Natural killer cell (primary cell): ENCODE measurements at regions not wholly inside any gene's neighbourhood (a gene's known extent, or its start where the extent isn't known, plus 50 kb on each side); places are given as distances from the start of the nearest gene placed in this dataset.

Source experiments
- ATAC-seq, 3 donors: fragments of 150-1000 bp in 2 of 3; fragments of 200-7000 bp in 1 of 3; cut with Tn5 transposase; 1 replicate in 1 of 3; 2 replicates in 2 of 3; pipeline ENCODE4 v1.10.0; 2021; ENCODE audit warnings: mild to moderate bottlenecking in 2 of 3, moderate library complexity in 2 of 3
- DNase-seq, 2 donors: peaks; one replicate each; pipeline versions ENCODE4 v3.0.0 to v3.0.0-alpha.2; 2013 to 2021; ENCODE audit warnings: mixed read lengths in 1 of 2
- H3K27ac ChIP-seq: one replicate; pipeline ENCODE4 v1.5.1; 2013; ENCODE audit warnings: mild to moderate bottlenecking, low read length
- H3K27me3 ChIP-seq: one replicate; pipeline ENCODE4 v1.6.1; 2013; ENCODE audit warnings: low read length; ENCODE audit not compliant: control insufficient read depth, insufficient read depth
- H3K36me3 ChIP-seq: one replicate; pipeline ENCODE4 v1.6.1; 2013; ENCODE audit warnings: low read length; ENCODE audit not compliant: control insufficient read depth, insufficient read depth
- H3K4me1 ChIP-seq: one replicate; pipeline ENCODE4 v1.6.1; 2013; ENCODE audit warnings: low read length; ENCODE audit not compliant: control insufficient read depth, insufficient read depth
- H3K4me3 ChIP-seq: one replicate; pipeline ENCODE4 v1.5.1; 2013; ENCODE audit warnings: low read length
- H3K9me3 ChIP-seq: one replicate; pipeline ENCODE4 v1.6.1; 2013; ENCODE audit warnings: low read length; ENCODE audit not compliant: control insufficient read depth, insufficient read depth
- H3K27ac Mint-ChIP-seq, 2 donors: one replicate each; pipeline ENCODE4 v1.8.0; 2022; ENCODE audit warnings: mild to moderate bottlenecking in 2 of 2, mixed read lengths in 2 of 2, moderate library complexity in 1 of 2
- H3K27me3 Mint-ChIP-seq, 2 donors: one replicate each; pipeline ENCODE4 v1.8.0; 2022; ENCODE audit warnings: low read depth in 2 of 2, mixed read lengths in 2 of 2
- H3K36me3 Mint-ChIP-seq: one replicate; pipeline ENCODE4 v1.8.0; 2022; ENCODE audit warnings: mixed read lengths
- H3K4me1 Mint-ChIP-seq, 2 donors: one replicate each; pipeline ENCODE4 v1.8.0; 2022; ENCODE audit warnings: mixed read lengths in 2 of 2
- H3K4me3 Mint-ChIP-seq: one replicate; pipeline ENCODE4 v1.8.0; 2022; ENCODE audit warnings: mild to moderate bottlenecking, moderate library complexity, mixed read lengths
- H3K9me3 Mint-ChIP-seq, 2 donors: one replicate each; pipeline ENCODE4 v1.8.0; 2022; ENCODE audit warnings: mixed read lengths in 2 of 2
- WGBS: methylation state at CpG from one replicate; pipeline ENCODE4 v1.1.7; 2013; ENCODE audit warnings: missing lambda C conversion rate; ENCODE audit not compliant: insufficient coverage; 5-methylcytosine and 5-hydroxymethylcytosine counted together
- intact Hi-C: fragments of 100-400 bp; cut with micrococcal nuclease; formaldehyde crosslinking; loops from one replicate; pipeline ENCODE4 v1.14.2; 2022
- TF ChIP-seq, protein P1 (sequence below): fragments of 200-600 bp; IDR thresholded peaks from one replicate; pipeline ENCODE4 v1.8.0; 2022; ENCODE audit warnings: antibody characterized with exemption

DNA sequence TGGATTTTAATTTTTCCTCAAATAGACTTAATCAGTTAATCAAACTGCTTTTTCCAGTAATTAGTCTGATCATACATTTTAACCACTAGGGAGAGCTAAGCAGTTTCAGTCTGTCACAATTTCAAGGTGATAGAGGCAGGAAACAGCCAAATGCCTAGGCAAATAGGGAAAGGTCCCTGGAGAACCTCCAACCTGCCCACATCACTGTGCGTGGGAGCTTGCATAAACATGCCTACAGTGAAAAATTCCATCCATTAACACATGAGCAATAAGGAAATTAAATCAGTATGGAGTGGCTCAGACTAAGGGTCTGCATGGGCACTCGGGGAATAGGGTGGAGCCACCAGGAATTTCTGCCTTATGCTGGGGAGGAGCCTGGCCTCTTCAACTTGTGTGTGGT, 74.6 kb downstream of the AASDHPPT start:
- Histone ChIP-seq H3K9me3 (no peaks in the 10 kb centered on the region), H3K4me1 (no peaks in the 10 kb centered on the region), H3K27me3 (no peaks in the 10 kb centered on the region), H3K36me3 (no peaks in the 10 kb centered on the region), H3K27ac (no peak overlapping the region), H3K4me3 (no peak overlapping the region)
- Mint-ChIP-seq H3K27ac (no peak overlapping the region), H3K36me3 (no peaks in the 10 kb centered on the region), H3K4me3 (no peak overlapping the region), H3K27me3 (no peaks in the 10 kb centered on the region), H3K9me3 (no peaks in the 10 kb centered on the region), H3K4me1 (no peaks in the 10 kb centered on the region)
- TF ChIP-seq, protein P1, sequence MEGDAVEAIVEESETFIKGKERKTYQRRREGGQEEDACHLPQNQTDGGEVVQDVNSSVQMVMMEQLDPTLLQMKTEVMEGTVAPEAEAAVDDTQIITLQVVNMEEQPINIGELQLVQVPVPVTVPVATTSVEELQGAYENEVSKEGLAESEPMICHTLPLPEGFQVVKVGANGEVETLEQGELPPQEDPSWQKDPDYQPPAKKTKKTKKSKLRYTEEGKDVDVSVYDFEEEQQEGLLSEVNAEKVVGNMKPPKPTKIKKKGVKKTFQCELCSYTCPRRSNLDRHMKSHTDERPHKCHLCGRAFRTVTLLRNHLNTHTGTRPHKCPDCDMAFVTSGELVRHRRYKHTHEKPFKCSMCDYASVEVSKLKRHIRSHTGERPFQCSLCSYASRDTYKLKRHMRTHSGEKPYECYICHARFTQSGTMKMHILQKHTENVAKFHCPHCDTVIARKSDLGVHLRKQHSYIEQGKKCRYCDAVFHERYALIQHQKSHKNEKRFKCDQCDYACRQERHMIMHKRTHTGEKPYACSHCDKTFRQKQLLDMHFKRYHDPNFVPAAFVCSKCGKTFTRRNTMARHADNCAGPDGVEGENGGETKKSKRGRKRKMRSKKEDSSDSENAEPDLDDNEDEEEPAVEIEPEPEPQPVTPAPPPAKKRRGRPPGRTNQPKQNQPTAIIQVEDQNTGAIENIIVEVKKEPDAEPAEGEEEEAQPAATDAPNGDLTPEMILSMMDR: no peak
- ATAC-seq (no peak), DNase-seq (no peak)
- WGBS: 73% methylated on average over 1 of the region's 2 CpGs
- intact Hi-C loops: no loop called here

- H3K4me3 Mint-ChIP-seq: no peak overlapping the region
- H3K27ac Mint-ChIP-seq: no peak overlapping the region
- no peaks in the 10 kb centered on the region for H3K4me1 Mint-ChIP-seq
- no peak for DNase-seq
- WGBS: no CpG with 5 or more reads among the region's 1 CpG
- intact Hi-C loops: no loop called here
- Histone ChIP-seq H3K4me3 (no peak overlapping the region), H3K36me3 (no peaks in the 10 kb centered on the region), H3K27me3 (no peaks in the 10 kb centered on the region), H3K4me1 (no peaks in the 10 kb centered on the region), H3K9me3 (no peaks in the 10 kb centered on the region), H3K27ac (no peak overlapping the region)
- TF ChIP-seq, protein P1: no peak
- H3K36me3 Mint-ChIP-seq: no peaks in the 10 kb centered on the region
- H3K9me3 Mint-ChIP-seq: no peaks in the 10 kb centered on the region
- no peaks in the 10 kb centered on the region for H3K27me3 Mint-ChIP-seq
- no peak for ATAC-seq
Observed at GRCh38 chr11:106152824-106153223, 75.4 kb downstream of the AASDHPPT start.

DNA sequence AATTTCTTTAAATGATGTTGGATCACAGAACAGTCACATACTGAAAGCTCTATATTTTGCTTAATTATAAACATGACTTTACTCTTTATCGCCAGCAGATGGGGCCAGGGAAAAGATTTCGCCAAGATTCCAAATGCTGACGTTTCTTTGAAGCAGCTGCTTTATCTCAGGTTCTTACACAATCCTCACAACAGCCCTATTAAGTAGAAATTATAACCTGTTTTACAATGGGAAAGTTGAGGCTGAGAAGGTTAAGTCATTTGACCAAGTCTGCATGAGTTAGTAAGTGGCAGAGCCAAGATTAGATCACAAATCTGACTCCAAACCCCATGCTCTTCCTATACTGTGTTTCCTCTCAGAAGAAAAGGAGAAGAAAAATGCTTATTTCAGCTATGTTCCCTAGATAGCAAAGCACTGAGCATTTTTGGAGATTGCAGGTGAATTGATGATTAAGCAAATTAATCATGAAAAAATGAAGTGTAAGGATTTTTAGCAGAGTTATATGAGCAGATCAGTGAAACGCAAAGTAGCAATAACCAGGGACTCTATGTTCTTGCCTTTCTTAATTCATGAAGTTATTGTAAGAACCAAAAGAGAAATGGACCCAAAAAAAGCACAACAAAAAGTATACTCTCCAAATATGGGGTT, 79.0 kb downstream of the AASDHPPT start:
- TF ChIP-seq, protein P1: no peak
- ATAC-seq (no peak), DNase-seq (peak in 1 of 2 donors; percentile 9)
- H3K4me1 ChIP-seq: no peaks in the 10 kb centered on the region
- H3K9me3 ChIP-seq: no peaks in the 10 kb centered on the region
- H3K36me3 Mint-ChIP-seq: no peaks in the 10 kb centered on the region
- WGBS: 25% methylated on average over 4 of the region's 4 CpGs
- no peak overlapping the region for H3K4me3 Mint-ChIP-seq
- H3K27ac ChIP-seq: no peak overlapping the region
- no peak overlapping the region for H3K27ac Mint-ChIP-seq
- peaks cover 2% of the 10 kb centered on the region in 2 donors for H3K9me3 Mint-ChIP-seq
- no peaks in the 10 kb centered on the region for H3K27me3 Mint-ChIP-seq
- H3K36me3 ChIP-seq: no peaks in the 10 kb centered on the region
- no peaks in the 10 kb centered on the region for H3K4me1 Mint-ChIP-seq
- intact Hi-C loops: no loop called here
- no peak overlapping the region for H3K4me3 ChIP-seq
- no peaks in the 10 kb centered on the region for H3K27me3 ChIP-seq

- Histone ChIP-seq H3K9me3 (no peaks in the 10 kb centered on the region), H3K27me3 (no peaks in the 10 kb centered on the region), H3K27ac (no peak overlapping the region), H3K4me1 (no peaks in the 10 kb centered on the region), H3K4me3 (no peak overlapping the region), H3K36me3 (no peaks in the 10 kb centered on the region)
- DNase-seq (no peak), ATAC-seq (no peak)
- no peak overlapping the region for H3K4me3 Mint-ChIP-seq
- intact Hi-C loops: no loop called here
- H3K27me3 Mint-ChIP-seq: no peaks in the 10 kb centered on the region
- H3K36me3 Mint-ChIP-seq: no peaks in the 10 kb centered on the region
- H3K9me3 Mint-ChIP-seq: peaks cover 2% of the 10 kb centered on the region in 2 donors
- WGBS: 80% methylated on average over 3 of the region's 3 CpGs
- TF ChIP-seq, protein P1: no peak
- no peaks in the 10 kb centered on the region for H3K4me1 Mint-ChIP-seq
- no peak overlapping the region for H3K27ac Mint-ChIP-seq
Observed at GRCh38 chr11:106158406-106158805, 80.9 kb downstream of the AASDHPPT start.
